GM23338 (cell line): ENCODE measurements at regions not wholly inside any gene's neighbourhood (a gene's known extent, or its start where the extent isn't known, plus 50 kb on each side); places are given as distances from the start of the nearest gene placed in this dataset.

Source experiments
- ATAC-seq: fragments of 200-7000 bp; cut with Tn5 transposase; 3 replicates; pipeline ENCODE4 v1.9.1; 2020
- DNase-seq: peaks from one replicate; pipeline ENCODE4 v3.0.0-alpha.2; 2015; ENCODE audit warnings: low spot score
- H2AFZ ChIP-seq: fragments of 200-600 bp; sonication (generic); 2 replicates; pipeline ENCODE4 v1.8.0; 2016; ENCODE audit warnings: antibody characterized with exemption, mild to moderate bottlenecking, moderate library complexity
- H3F3A ChIP-seq: fragments of 200-600 bp; sonication (generic); replicated peaks from 2 replicates; pipeline ENCODE4 v1.8.0; 2017; ENCODE audit warnings: antibody characterized with exemption, mixed run types, low read depth
- H3K27ac ChIP-seq: fragments of 200-600 bp; sonication (generic); 2 replicates; pipeline ENCODE4 v1.6.1; 2016; ENCODE audit warnings: low read depth
- H3K27me3 ChIP-seq: fragments of 200-600 bp; sonication (generic); 2 replicates; pipeline ENCODE4 v1.8.0; 2016; ENCODE audit warnings: mild to moderate bottlenecking, mixed run types, moderate library complexity; ENCODE audit not compliant: insufficient read depth
- H3K36me3 ChIP-seq: fragments of 200-600 bp; sonication (generic); 2 replicates; pipeline ENCODE4 v1.8.0; 2016; ENCODE audit warnings: mild to moderate bottlenecking; ENCODE audit not compliant: insufficient read depth
- H3K4me1 ChIP-seq: fragments of 200-600 bp; sonication (generic); 2 replicates; pipeline ENCODE4 v1.8.0; 2016; ENCODE audit warnings: mild to moderate bottlenecking, moderate library complexity; ENCODE audit not compliant: insufficient read depth
- H3K4me2 ChIP-seq: fragments of 200-600 bp; sonication (generic); 2 replicates; pipeline ENCODE4 v1.7.1; 2017; ENCODE audit warnings: mixed run types
- H3K4me3 ChIP-seq: fragments of 200-600 bp; sonication (generic); 2 replicates; pipeline ENCODE4 v1.6.1; 2016; ENCODE audit warnings: mixed run types
- H3K79me2 ChIP-seq: fragments of 200-600 bp; sonication (generic); replicated peaks from 2 replicates; pipeline ENCODE4 v1.8.0; 2017; ENCODE audit warnings: mild to moderate bottlenecking; ENCODE audit not compliant: insufficient read depth
- H3K9me2 ChIP-seq: fragments of 200-600 bp; sonication (generic); 2 replicates; pipeline ENCODE4 v1.8.0; 2017; ENCODE audit not compliant: insufficient read depth
- H4K20me1 ChIP-seq: fragments of 200-600 bp; sonication (generic); replicated peaks from 2 replicates; pipeline ENCODE4 v1.8.0; 2017; ENCODE audit warnings: mild to moderate bottlenecking; ENCODE audit not compliant: insufficient read depth
- H3K27ac Mint-ChIP-seq: 2 replicates; pipeline ENCODE4 v1.8.0; 2020; ENCODE audit warnings: inconsistent platforms, mild to moderate bottlenecking, moderate library complexity, mixed read lengths
- H3K27me3 Mint-ChIP-seq: 3 replicates; pipeline ENCODE4 v1.8.0; 2022; ENCODE audit warnings: low read depth, mild to moderate bottlenecking, moderate library complexity, mixed read lengths, inconsistent platforms; ENCODE audit not compliant: insufficient read depth, poor library complexity
- H3K36me3 Mint-ChIP-seq: 3 replicates; pipeline ENCODE4 v1.8.0; 2021; ENCODE audit warnings: low read depth, mild to moderate bottlenecking, inconsistent platforms, moderate library complexity, mixed read lengths
- H3K4me1 Mint-ChIP-seq: 3 replicates; pipeline ENCODE4 v1.8.0; 2020; ENCODE audit warnings: mild to moderate bottlenecking, inconsistent platforms, mixed read lengths
- H3K4me3 Mint-ChIP-seq: 3 replicates; pipeline ENCODE4 v1.8.0; 2021; ENCODE audit warnings: moderate library complexity, mild to moderate bottlenecking, inconsistent platforms, mixed read lengths
- H3K9me3 Mint-ChIP-seq: 3 replicates; pipeline ENCODE4 v1.8.0; 2020; ENCODE audit warnings: moderate library complexity, mild to moderate bottlenecking, inconsistent platforms, mixed read lengths
- CTCF ChIP-seq, 2 experiments: fragments of 200-600 bp in 1 of 2; sonication (generic) in 1 of 2; conservative IDR thresholded peaks; 2 replicates each; pipeline versions ENCODE4 v1.5.1 to v1.6.1; 2016 to 2017; ENCODE audit warnings: antibody characterized with exemption in 2 of 2, low read depth in 2 of 2, mild to moderate bottlenecking in 2 of 2, moderate library complexity in 1 of 2
- ETS1 ChIP-seq: IDR thresholded peaks from 2 replicates; pipeline ENCODE4 v1.6.1; 2016; ENCODE audit warnings: antibody characterized with exemption
- REST ChIP-seq: IDR thresholded peaks from one replicate; pipeline ENCODE4 v1.6.1; 2018; ENCODE audit warnings: antibody characterized with exemption; ENCODE audit not compliant: unreplicated experiment
- ZNF462 ChIP-seq: fragments of 250-450 bp; sonication (Bioruptor Pico); IDR thresholded peaks from 2 replicates; pipeline ENCODE4 v1.5.0; 2020; ENCODE audit warnings: mild to moderate bottlenecking, moderate library complexity

GRCh38 chr6:40170856-40171255 lies 236.6 kb upstream of the MOCS1 start:
- no peak overlapping the region for H3K27ac ChIP-seq
- TF ChIP-seq ETS1 (no peak), CTCF (conservative IDR thresholded peaks at IDR 0.05; ENCODE audit: low read depth in 2 of 2) (no peak), ZNF462 (no peak), REST (no peak)
- no peaks in the 10 kb centered on the region for H3K79me2 ChIP-seq
- ATAC-seq (no peak), DNase-seq (no peak)
- Mint-ChIP-seq H3K9me3 (no peaks in the 10 kb centered on the region), H3K4me3 (no peak overlapping the region), H3K36me3 (no peaks in the 10 kb centered on the region; the same call in 2 of the 3 replicates), H3K27me3 (peaks cover 2% of the 10 kb centered on the region), H3K27ac (no peak overlapping the region), H3K4me1 (peaks cover 5% of the 10 kb centered on the region; the same call in 1 of the 3 replicates)
- H4K20me1 ChIP-seq: no peaks in the 10 kb centered on the region
- H3K4me2 ChIP-seq: no peak overlapping the region
- peaks cover 5% of the 10 kb centered on the region; the same call in 1 of the 2 replicates for H3K9me2 ChIP-seq
- no peaks in the 10 kb centered on the region for H3F3A ChIP-seq
- H3K27me3 ChIP-seq: no peaks in the 10 kb centered on the region
- no peak overlapping the region for H3K4me3 ChIP-seq
- no peaks in the 10 kb centered on the region for H3K4me1 ChIP-seq
- no peaks in the 10 kb centered on the region for H3K36me3 ChIP-seq
- H2AFZ ChIP-seq: no peak overlapping the region
